HEK293 (cell line): ENCODE measurements at regions not wholly inside any gene's neighbourhood (a gene's known extent, or its start where the extent isn't known, plus 50 kb on each side); places are given as distances from the start of the nearest gene placed in this dataset.

Source experiments
- CTCF ChIA-PET: fragments of 350-600 bp; formaldehyde crosslinking; extraction: SDS; loops from one replicate; lab custom pipeline; 2021; ENCODE audit warnings: antibody characterized with exemption; lab: Yijun Ruan, JAX
- POLR2A ChIA-PET: fragments of 300-600 bp; formaldehyde crosslinking; extraction: SDS; loops from one replicate; lab custom pipeline; 2020; ENCODE audit warnings: antibody characterized with exemption, inconsistent platforms; lab: Yijun Ruan, JAX
- H3K27ac ChIP-seq: fragments of 200-500 bp; sonication (Bioruptor generic); 2 replicates; pipeline ENCODE4 v1.5.1; 2014; ENCODE audit warnings: low read depth, low read length, control low read depth, inconsistent platforms; ENCODE audit errors: extremely low read depth
- H3K36me3 ChIP-seq, 2 experiments: fragments of 200-500 bp in 1 of 2; sonication (Bioruptor generic) in 1 of 2; 1 replicate in 1 of 2; 2 replicates in 1 of 2; pipeline ENCODE4 v1.5.1; 2014 to 2017; ENCODE audit warnings: inconsistent platforms in 2 of 2, low read length in 2 of 2; ENCODE audit not compliant: control insufficient read depth in 2 of 2, insufficient read depth in 1 of 2
- H3K4me1 ChIP-seq: fragments of 200-500 bp; sonication (Bioruptor generic); 2 replicates; pipeline ENCODE4 v1.5.1; 2014; ENCODE audit warnings: mild to moderate bottlenecking, low read length, inconsistent platforms; ENCODE audit not compliant: control insufficient read depth, insufficient read depth
- H3K4me3 ChIP-seq: 2 replicates; pipeline ENCODE4 v1.5.1; 2011; ENCODE audit warnings: low read depth, mild to moderate bottlenecking, control low read depth, low read length, moderate library complexity
- H3K9me3 ChIP-seq: fragments of 200-500 bp; sonication (Bioruptor generic); 2 replicates; pipeline ENCODE4 v1.5.1; 2014; ENCODE audit warnings: low read depth, low read length, inconsistent platforms; ENCODE audit not compliant: control insufficient read depth, insufficient read depth
- KLF16 ChIP-seq: fragments of 450-650 bp; formaldehyde crosslinking; IDR thresholded peaks from 2 replicates; pipeline ENCODE4 v1.5.1; 2017; ENCODE audit warnings: missing biosample characterization, missing genetic modification characterization
- KLF7 ChIP-seq: fragments of 450-650 bp; formaldehyde crosslinking; IDR thresholded peaks from 2 replicates; pipeline ENCODE4 v1.5.1; 2016; ENCODE audit warnings: missing biosample characterization, missing genetic modification characterization, borderline replicate concordance
- SCRT1 ChIP-seq: fragments of 450-650 bp; formaldehyde crosslinking; IDR thresholded peaks from 2 replicates; pipeline ENCODE4 v1.5.1; 2016; ENCODE audit warnings: missing biosample characterization, missing genetic modification characterization, borderline replicate concordance
- ZBTB20 ChIP-seq: fragments of 450-650 bp; formaldehyde crosslinking; IDR thresholded peaks from 2 replicates; pipeline ENCODE4 v1.5.1; 2016; ENCODE audit warnings: missing biosample characterization, missing genetic modification characterization
- ZNF146 ChIP-seq: fragments of 450-650 bp; formaldehyde crosslinking; IDR thresholded peaks from 2 replicates; pipeline ENCODE4 v1.5.1; 2016; ENCODE audit warnings: missing biosample characterization, missing genetic modification characterization
- ZNF184 ChIP-seq: fragments of 450-650 bp; IDR thresholded peaks from 2 replicates; pipeline ENCODE4 v1.5.1; 2018; ENCODE audit warnings: missing biosample characterization, mild to moderate bottlenecking, missing genetic modification characterization
- ZNF202 ChIP-seq: fragments of 450-650 bp; formaldehyde crosslinking; IDR thresholded peaks from 2 replicates; pipeline ENCODE4 v1.5.1; 2016; ENCODE audit warnings: missing biosample characterization, missing genetic modification characterization, borderline replicate concordance
- ZNF416 ChIP-seq: fragments of 450-650 bp; formaldehyde crosslinking; IDR thresholded peaks from 2 replicates; pipeline ENCODE4 v1.5.1; 2016; ENCODE audit warnings: missing biosample characterization, missing genetic modification characterization
- ZNF426 ChIP-seq: fragments of 450-650 bp; formaldehyde crosslinking; IDR thresholded peaks from 2 replicates; pipeline ENCODE4 v1.5.1; 2017; ENCODE audit warnings: missing biosample characterization, missing genetic modification characterization, mild to moderate bottlenecking, inconsistent platforms, moderate library complexity
- ZNF585B ChIP-seq: fragments of 450-650 bp; formaldehyde crosslinking; IDR thresholded peaks from 2 replicates; pipeline ENCODE4 v1.5.1; 2016; ENCODE audit warnings: missing biosample characterization, missing genetic modification characterization
- ZNF830 ChIP-seq: fragments of 450-650 bp; IDR thresholded peaks from 2 replicates; pipeline ENCODE4 v1.5.0; 2018; ENCODE audit warnings: missing biosample characterization, missing genetic modification characterization, low read depth, mild to moderate bottlenecking, moderate library complexity
- TF ChIP-seq, protein P1 (sequence below): fragments of 450-650 bp; formaldehyde crosslinking; IDR thresholded peaks from 2 replicates; pipeline ENCODE4 v1.5.1; 2016; ENCODE audit warnings: missing biosample characterization, missing genetic modification characterization
- TF ChIP-seq, protein P2 (sequence below): fragments of 450-650 bp; formaldehyde crosslinking; conservative IDR thresholded peaks from 2 replicates; pipeline ENCODE4 v1.5.1; 2016; ENCODE audit warnings: low read depth, missing biosample characterization, missing genetic modification characterization
- TF ChIP-seq, protein P3 (sequence below): fragments of 450-650 bp; formaldehyde crosslinking; IDR thresholded peaks from 2 replicates; pipeline ENCODE4 v1.5.0; 2017; ENCODE audit warnings: missing biosample characterization, missing genetic modification characterization, borderline replicate concordance
- TF ChIP-seq, protein P4 (sequence below): sonication (generic); formaldehyde crosslinking; IDR thresholded peaks from 2 replicates; pipeline ENCODE4 v1.8.1; 2022; ENCODE audit warnings: mild to moderate bottlenecking, moderate library complexity, missing genetic modification reagents

DNA sequence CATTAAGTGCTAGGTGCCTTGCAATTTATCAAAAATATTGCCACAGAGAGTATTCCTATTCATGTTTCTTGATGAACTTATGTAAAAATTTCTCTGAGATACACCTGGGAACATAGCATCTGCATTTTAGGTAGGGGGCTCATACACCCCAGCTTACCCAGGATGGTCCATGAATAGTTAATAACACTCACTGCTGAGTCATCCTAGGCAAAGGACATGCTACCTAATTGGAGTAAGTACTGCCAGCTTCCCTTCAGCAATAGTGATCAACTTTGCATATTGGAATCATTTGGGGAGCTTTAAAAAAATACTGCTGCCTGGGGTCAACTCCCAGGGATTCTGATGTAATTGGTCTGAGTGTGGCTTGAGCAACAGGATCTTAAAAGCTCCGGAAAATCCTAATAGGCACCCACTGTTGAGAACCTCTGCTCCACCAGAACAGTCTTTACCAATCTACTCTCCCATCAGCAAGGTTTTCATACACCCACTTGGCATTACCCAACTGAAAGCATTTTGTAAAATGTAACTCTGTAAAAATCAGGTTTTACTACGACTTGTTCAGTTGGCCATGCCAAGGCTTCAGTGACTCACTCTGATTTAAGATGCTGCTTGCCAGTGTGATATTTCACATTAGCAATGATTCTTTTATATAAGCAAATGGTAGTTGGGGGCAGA, 67.2 kb upstream of the FNDC3A start:
- Histone ChIP-seq H3K36me3 (no peaks in the 10 kb centered on the region), H3K9me3 (no peaks in the 10 kb centered on the region), H3K27ac (no peak overlapping the region), H3K4me1 (no peaks in the 10 kb centered on the region), H3K4me3 (no peak overlapping the region)
- ChIA-PET POLR2A (no interaction called here), CTCF (no interaction called here)
- TF ChIP-seq ZNF202 (tag by site-specific recombination) (no peak), ZNF426 (tag by site-specific recombination) (no peak), KLF7 (tag by site-specific recombination) (no peak), ZBTB20 (no peak), ZNF146 (no peak), ZNF416 (tag by site-specific recombination) (no peak), ZNF585B (no peak), SCRT1 (tag by site-specific recombination) (no peak), KLF16 (no peak), ZNF184 (no peak), ZNF830 (tag by site-specific recombination) (no peak)
- TF ChIP-seq, protein P1, sequence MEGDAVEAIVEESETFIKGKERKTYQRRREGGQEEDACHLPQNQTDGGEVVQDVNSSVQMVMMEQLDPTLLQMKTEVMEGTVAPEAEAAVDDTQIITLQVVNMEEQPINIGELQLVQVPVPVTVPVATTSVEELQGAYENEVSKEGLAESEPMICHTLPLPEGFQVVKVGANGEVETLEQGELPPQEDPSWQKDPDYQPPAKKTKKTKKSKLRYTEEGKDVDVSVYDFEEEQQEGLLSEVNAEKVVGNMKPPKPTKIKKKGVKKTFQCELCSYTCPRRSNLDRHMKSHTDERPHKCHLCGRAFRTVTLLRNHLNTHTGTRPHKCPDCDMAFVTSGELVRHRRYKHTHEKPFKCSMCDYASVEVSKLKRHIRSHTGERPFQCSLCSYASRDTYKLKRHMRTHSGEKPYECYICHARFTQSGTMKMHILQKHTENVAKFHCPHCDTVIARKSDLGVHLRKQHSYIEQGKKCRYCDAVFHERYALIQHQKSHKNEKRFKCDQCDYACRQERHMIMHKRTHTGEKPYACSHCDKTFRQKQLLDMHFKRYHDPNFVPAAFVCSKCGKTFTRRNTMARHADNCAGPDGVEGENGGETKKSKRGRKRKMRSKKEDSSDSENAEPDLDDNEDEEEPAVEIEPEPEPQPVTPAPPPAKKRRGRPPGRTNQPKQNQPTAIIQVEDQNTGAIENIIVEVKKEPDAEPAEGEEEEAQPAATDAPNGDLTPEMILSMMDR, result no peak
- TF ChIP-seq, protein P2, sequence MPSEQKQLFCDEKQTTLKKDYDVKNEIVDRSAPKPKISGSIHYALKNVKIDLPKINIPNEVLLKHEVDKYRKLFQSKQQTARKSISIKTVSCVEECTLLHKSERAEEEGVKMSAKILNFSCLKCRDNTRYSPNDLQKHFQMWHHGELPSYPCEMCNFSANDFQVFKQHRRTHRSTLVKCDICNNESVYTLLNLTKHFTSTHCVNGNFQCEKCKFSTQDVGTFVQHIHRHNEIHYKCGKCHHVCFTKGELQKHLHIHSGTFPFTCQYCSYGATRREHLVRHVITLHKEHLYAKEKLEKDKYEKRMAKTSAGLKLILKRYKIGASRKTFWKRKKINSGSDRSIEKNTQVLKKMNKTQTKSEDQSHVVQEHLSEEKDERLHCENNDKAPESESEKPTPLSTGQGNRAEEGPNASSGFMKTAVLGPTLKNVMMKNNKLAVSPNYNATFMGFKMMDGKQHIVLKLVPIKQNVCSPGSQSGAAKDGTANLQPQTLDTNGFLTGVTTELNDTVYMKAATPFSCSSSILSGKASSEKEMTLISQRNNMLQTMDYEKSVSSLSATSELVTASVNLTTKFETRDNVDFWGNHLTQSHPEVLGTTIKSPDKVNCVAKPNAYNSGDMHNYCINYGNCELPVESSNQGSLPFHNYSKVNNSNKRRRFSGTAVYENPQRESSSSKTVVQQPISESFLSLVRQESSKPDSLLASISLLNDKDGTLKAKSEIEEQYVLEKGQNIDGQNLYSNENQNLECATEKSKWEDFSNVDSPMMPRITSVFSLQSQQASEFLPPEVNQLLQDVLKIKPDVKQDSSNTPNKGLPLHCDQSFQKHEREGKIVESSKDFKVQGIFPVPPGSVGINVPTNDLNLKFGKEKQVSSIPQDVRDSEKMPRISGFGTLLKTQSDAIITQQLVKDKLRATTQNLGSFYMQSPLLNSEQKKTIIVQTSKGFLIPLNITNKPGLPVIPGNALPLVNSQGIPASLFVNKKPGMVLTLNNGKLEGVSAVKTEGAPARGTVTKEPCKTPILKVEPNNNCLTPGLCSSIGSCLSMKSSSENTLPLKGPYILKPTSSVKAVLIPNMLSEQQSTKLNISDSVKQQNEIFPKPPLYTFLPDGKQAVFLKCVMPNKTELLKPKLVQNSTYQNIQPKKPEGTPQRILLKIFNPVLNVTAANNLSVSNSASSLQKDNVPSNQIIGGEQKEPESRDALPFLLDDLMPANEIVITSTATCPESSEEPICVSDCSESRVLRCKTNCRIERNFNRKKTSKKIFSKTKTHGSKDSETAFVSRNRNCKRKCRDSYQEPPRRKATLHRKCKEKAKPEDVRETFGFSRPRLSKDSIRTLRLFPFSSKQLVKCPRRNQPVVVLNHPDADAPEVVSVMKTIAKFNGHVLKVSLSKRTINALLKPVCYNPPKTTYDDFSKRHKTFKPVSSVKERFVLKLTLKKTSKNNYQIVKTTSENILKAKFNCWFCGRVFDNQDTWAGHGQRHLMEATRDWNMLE (tag by site-specific recombination), result no peak
- TF ChIP-seq, protein P3, sequence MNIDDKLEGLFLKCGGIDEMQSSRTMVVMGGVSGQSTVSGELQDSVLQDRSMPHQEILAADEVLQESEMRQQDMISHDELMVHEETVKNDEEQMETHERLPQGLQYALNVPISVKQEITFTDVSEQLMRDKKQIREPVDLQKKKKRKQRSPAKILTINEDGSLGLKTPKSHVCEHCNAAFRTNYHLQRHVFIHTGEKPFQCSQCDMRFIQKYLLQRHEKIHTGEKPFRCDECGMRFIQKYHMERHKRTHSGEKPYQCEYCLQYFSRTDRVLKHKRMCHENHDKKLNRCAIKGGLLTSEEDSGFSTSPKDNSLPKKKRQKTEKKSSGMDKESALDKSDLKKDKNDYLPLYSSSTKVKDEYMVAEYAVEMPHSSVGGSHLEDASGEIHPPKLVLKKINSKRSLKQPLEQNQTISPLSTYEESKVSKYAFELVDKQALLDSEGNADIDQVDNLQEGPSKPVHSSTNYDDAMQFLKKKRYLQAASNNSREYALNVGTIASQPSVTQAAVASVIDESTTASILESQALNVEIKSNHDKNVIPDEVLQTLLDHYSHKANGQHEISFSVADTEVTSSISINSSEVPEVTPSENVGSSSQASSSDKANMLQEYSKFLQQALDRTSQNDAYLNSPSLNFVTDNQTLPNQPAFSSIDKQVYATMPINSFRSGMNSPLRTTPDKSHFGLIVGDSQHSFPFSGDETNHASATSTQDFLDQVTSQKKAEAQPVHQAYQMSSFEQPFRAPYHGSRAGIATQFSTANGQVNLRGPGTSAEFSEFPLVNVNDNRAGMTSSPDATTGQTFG, result no peak

DNA sequence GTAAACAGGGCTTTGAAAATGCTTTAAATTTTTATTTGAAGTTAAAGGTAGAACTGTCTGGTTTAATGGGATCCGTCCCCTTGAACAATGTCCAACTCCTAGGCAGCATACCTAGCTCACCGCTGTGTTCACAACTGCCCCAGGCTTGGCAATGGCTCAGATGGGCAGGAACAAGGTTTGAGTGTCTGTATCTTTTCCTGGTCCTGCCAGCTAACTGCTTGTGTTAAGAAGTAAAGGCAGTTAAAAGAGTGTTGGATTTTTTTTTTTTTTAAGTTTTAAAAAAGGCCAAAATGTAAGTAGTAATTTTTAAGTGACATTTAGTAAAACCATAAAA, 66.7 kb upstream of the FNDC3A start:
- no peaks in the 10 kb centered on the region for H3K9me3 ChIP-seq
- no peaks in the 10 kb centered on the region for H3K36me3 ChIP-seq
- ChIA-PET CTCF (no interaction called here), POLR2A (no interaction called here)
- no peak overlapping the region for H3K4me3 ChIP-seq
- no peaks in the 10 kb centered on the region for H3K4me1 ChIP-seq
- no peak overlapping the region for H3K27ac ChIP-seq
- TF ChIP-seq, protein P4, sequence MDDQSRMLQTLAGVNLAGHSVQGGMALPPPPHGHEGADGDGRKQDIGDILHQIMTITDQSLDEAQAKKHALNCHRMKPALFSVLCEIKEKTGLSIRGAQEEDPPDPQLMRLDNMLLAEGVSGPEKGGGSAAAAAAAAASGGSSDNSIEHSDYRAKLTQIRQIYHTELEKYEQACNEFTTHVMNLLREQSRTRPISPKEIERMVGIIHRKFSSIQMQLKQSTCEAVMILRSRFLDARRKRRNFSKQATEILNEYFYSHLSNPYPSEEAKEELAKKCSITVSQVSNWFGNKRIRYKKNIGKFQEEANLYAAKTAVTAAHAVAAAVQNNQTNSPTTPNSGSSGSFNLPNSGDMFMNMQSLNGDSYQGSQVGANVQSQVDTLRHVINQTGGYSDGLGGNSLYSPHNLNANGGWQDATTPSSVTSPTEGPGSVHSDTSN, result no peak
